GM21529 (cell line): ENCODE measurements at regions not wholly inside any gene's neighbourhood (a gene's known extent, or its start where the extent isn't known, plus 50 kb on each side); places are given as distances from the start of the nearest gene placed in this dataset.
"Not testable (repeated sequence)": the region's sequence is repeated elsewhere in the genome, so short reads cannot be mapped to it uniquely, and the experiment has no call there.

Experiments used
- ATAC-seq: cut with Tn5 transposase; IDR thresholded peaks from one replicate; pipeline ENCODE4 v1.9.1; 2021; ENCODE audit not compliant: unreplicated experiment

- ATAC-seq: no peak
Observed at GRCh38 chr3:157588386-157589060, 85.3 kb upstream of the VEPH1 start.

DNA sequence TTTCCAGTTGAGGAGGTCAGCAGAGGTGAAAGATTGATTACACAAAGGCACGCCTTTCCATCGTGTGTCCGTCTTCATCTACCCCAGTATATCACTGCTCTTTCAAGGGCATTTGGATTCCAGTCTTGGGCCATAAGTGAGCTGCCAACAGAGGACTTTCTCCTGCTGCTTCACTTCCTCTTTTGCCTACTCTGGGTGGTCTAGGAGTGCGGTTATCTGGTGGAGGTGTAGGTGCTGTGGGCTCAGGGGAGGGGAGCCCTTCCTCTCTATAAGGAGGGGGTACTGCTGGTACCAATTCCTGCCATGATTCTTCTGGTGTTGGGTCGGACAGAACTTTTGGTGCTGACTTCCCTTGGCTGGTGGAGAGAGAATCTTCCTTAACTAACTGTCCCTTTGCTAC lies 83.1 kb upstream of the VEPH1 start:
- ATAC-seq: no peak

DNA sequence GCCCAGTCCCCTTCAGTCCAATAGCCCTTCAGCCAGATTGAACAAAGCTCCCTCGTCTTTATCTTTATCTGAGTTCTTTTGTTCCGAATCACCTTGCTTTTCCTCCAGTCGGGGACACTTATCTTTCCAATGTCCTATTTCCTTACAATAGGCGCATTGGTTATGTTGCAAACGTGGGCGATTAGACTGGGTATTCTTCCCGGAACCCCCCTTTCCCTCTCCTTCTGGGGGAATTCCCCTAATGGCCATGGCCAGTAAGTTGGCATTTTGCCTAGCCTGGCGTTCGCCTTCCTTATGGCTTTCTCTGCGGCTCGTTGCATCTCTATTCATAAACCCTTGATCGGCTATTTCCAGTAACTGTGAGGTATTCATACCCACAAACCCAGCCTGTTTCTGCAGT lies 82.2 kb upstream of the VEPH1 start:
- no peak for ATAC-seq

- no peak for ATAC-seq
Observed at GRCh38 chr3:157582637-157582973, 79.4 kb upstream of the VEPH1 start.

GRCh38 chr3:157581956-157582636 lies 78.9 kb upstream of the VEPH1 start:
- not testable (repeated sequence) for ATAC-seq

DNA sequence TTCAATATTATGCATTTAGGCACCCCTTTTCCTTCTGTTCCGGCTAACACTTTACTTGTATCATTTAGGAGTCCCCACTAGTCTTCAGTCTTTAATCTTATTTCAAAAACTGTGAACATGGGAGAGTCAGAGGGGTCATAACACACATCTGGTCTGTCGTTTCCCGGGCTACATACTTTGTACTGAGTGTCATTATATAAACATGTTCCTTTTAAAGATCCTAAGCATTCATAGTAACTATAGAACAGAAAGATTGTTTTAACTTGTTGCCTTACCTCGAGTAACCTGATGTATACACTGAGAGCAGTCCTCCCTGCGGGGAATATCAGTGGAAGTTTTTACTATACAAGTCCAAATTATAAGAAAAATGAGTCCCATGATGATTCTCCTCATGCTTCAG lies 78.2 kb upstream of the VEPH1 start:
- ATAC-seq: no peak

DNA sequence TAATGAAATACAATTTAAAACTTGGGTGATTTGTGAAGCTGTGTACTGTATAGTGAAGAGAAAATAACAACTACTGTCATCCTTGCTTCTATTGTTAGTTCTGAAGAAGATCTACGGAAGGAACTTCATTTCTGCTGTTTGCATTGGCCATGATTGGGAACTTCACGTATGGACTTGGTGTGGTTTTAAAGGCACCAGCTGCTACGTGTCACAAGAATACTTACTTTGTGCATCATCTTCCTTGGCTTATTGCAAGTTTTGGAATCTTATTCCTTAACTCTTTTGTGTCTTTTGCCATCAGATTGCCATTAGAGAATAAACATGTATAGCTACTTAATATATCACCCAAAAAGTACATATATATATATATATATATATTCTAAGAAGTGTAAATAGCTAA lies 75.0 kb upstream of the VEPH1 start:
- no peak for ATAC-seq

GRCh38 chr3:157574531-157574930 lies 71.3 kb upstream of the VEPH1 start:
- no peak for ATAC-seq

- ATAC-seq: no peak
Observed at GRCh38 chr3:157573780-157574378, 70.7 kb upstream of the VEPH1 start.

DNA sequence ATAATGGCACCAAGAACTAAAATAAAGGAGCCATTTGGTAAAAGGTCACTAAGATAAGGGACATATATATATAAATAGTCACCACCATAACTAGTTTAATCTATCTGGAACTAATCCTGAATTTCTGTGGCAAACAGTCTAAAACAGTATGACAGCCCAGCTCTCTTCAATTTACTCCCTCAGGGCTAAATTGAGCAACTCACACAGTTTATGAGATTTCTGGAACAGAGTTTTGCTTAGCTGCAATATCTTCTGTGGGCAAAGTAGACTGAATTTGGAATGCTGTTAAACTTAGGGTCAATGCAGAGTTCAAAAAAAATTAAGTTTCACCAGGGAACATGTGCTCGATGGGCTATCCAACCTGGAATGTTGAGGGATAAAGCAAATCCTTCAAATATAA lies 70.1 kb upstream of the VEPH1 start:
- ATAC-seq: no peak

- ATAC-seq: peak; percentile 80
Observed at GRCh38 chr3:157572559-157573270, 69.5 kb upstream of the VEPH1 start.

DNA sequence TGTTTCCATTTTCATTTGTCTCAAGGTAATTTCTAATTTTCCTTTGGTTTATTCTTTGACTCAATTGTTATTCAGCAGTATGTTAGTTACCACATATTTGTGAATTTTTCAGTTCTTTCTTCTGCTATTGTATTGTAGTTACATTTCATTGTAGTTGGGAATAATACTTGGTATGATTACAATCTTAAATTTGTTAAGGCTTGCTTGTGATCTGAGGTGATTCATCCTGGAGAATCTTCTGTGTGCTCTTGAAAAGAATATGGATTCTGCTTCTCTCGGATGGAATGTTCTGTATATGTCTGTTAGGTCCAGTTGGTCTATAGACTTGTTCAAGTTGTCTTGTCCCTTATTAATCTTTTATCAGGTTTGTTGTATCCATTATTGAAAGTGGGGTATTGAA lies 63.4 kb upstream of the VEPH1 start:
- no peak for ATAC-seq

DNA sequence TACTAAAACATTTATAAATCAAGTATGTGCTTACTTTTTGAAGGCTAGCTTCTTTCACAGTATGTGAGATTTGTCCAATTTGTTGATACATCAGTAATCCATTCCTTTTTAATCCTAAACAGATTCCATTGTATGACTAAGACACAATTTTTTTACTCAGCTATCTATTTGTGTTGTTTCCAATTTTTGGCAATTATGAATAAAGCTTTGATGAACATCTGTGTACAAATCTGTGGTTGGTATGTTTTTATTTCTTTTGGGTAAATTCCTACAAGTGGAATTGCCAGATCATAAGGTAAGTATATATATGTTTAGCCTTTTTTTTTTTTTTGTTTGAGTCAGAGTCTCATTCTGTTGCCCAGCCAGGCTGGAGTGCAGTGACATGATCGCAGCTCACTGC lies 56.2 kb upstream of the VEPH1 start:
- no peak for ATAC-seq
